HEK293T (cell line): ENCODE measurements at regions not wholly inside any gene's neighbourhood (a gene's known extent, or its start where the extent isn't known, plus 50 kb on each side); places are given as distances from the start of the nearest gene placed in this dataset.

Experiments
- ARNT ChIP-seq: fragments of 450-650 bp; IDR thresholded peaks from 2 replicates; pipeline ENCODE4 v1.6.1; 2017; ENCODE audit warnings: mild to moderate bottlenecking
- BHLHE40 ChIP-seq: fragments of 450-650 bp; IDR thresholded peaks from 2 replicates; pipeline ENCODE4 v1.6.1; 2016; ENCODE audit warnings: mild to moderate bottlenecking, moderate library complexity, borderline replicate concordance
- ELF4 ChIP-seq: fragments of 450-650 bp; IDR thresholded peaks from 2 replicates; pipeline ENCODE4 v1.6.1; 2017; ENCODE audit warnings: antibody characterized with exemption
- FOXA1 ChIP-seq: fragments of 450-650 bp; IDR thresholded peaks from 2 replicates; pipeline ENCODE4 v1.6.1; 2016; ENCODE audit warnings: mild to moderate bottlenecking
- FOXM1 ChIP-seq: fragments of 450-650 bp; IDR thresholded peaks from 2 replicates; pipeline ENCODE4 v1.6.1; 2017; ENCODE audit warnings: mild to moderate bottlenecking, borderline replicate concordance
- HDGF ChIP-seq: fragments of 450-650 bp; IDR thresholded peaks from 2 replicates; pipeline ENCODE4 v1.6.1; 2017; ENCODE audit warnings: antibody characterized with exemption, borderline replicate concordance
- L3MBTL2 ChIP-seq: fragments of 450-650 bp; conservative IDR thresholded peaks from 2 replicates; pipeline ENCODE4 v1.6.1; 2016; ENCODE audit warnings: mild to moderate bottlenecking
- NFRKB ChIP-seq: fragments of 450-650 bp; IDR thresholded peaks from 2 replicates; pipeline ENCODE4 v1.6.1; 2016; ENCODE audit warnings: mild to moderate bottlenecking, moderate library complexity
- SP1 ChIP-seq: fragments of 450-650 bp; IDR thresholded peaks from 2 replicates; pipeline ENCODE4 v1.6.1; 2017
- SUZ12 ChIP-seq: fragments of 450-650 bp; IDR thresholded peaks from 2 replicates; pipeline ENCODE4 v1.6.1; 2016; ENCODE audit warnings: mild to moderate bottlenecking
- TARDBP ChIP-seq: fragments of 450-650 bp; IDR thresholded peaks from 2 replicates; pipeline ENCODE4 v1.6.1; 2016
- ZNF384 ChIP-seq: fragments of 450-650 bp; IDR thresholded peaks from 2 replicates; pipeline ENCODE4 v1.6.1; 2016

DNA sequence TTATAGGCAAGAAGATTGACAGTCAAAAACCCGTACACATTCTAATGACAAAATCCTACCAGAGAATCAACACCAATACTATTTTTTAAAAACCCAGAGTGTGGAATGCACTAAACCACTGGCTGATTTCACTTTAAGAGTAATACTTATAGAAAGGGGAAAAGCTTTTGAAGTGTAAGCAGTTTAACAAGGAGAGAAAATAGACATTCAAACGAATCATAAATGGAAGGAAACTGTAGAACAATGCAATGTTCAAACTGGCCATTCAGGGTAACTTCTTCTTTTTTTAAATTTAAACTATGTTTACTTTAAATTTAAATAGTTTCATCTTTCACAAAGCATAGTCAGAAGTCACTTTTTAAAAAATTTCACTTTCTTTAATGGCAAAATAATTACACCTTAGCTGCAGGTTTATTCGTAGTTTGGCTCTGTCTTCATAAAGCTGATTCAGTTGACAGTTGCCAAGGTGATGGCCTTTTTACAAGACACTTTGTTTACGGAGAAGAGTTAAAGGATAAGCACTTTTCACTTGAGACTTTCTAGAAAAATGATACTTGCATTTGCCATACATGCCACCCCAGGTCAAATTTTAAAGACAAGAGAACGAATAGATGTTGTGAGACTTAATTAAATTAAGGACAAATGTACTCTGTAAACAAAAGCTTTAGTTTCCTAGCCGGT, 82.4 kb upstream of the KLF3 start:
- TF ChIP-seq HDGF (no peak), TARDBP (no peak), FOXM1 (no peak), ARNT (no peak), NFRKB (no peak), BHLHE40 (no peak), ELF4 (no peak), SUZ12 (no peak), ZNF384 (no peak), FOXA1 (no peak), SP1 (no peak), L3MBTL2 (no peak)
